OCI-LY7 (cell line): ENCODE measurements at regions not wholly inside any gene's neighbourhood (a gene's known extent, or its start where the extent isn't known, plus 50 kb on each side); places are given as distances from the start of the nearest gene placed in this dataset.

Experiments used
- BruUV-seq: library from RNA; stranded (reverse); fragments of 400-500 nt; replicated peaks from 2 replicates; lab custom pipeline; 2021; lab: Mats Ljungman, UMichigan
- CTCF ChIA-PET: fragments of 300-600 bp; sonication (Branson Sonifier 250); formaldehyde crosslinking; loops from one replicate; lab custom pipeline; 2022; ENCODE audit warnings: antibody characterized with exemption; ENCODE audit not compliant: unreplicated experiment; lab: Charles Lee
- POLR2A ChIA-PET: fragments of 300-600 bp; sonication (Branson Sonifier 250); formaldehyde crosslinking; loops from one replicate; lab custom pipeline; 2022; ENCODE audit warnings: antibody characterized with exemption; lab: Charles Lee
- DNase-seq: peaks from one replicate; pipeline ENCODE4 v3.0.0-alpha.2; 2015; ENCODE audit warnings: low spot score
- H2AFZ ChIP-seq: fragments of 200-600 bp; sonication (generic), shearing (Covaris generic); 2 replicates; pipeline ENCODE4 v1.6.1; 2014; ENCODE audit warnings: mild to moderate bottlenecking, antibody characterized with exemption, low read length, moderate library complexity
- H3K27ac ChIP-seq: fragments of 200-600 bp; sonication (generic); 2 replicates; pipeline ENCODE4 v1.5.1; 2014; ENCODE audit warnings: mixed run types, low read depth, mild to moderate bottlenecking, moderate library complexity, low read length, inconsistent platforms; ENCODE audit not compliant: poor library complexity, severe bottlenecking
- H3K36me3 ChIP-seq: fragments of 200-600 bp; sonication (generic); 2 replicates; pipeline ENCODE4 v1.6.1; 2014; ENCODE audit warnings: mild to moderate bottlenecking, antibody characterized with exemption, low read length, moderate library complexity, mixed read lengths; ENCODE audit not compliant: insufficient read depth
- H3K4me1 ChIP-seq: fragments of 200-600 bp; sonication (generic); 2 replicates; pipeline ENCODE4 v1.5.1; 2014; ENCODE audit warnings: mild to moderate bottlenecking, low read length; ENCODE audit not compliant: insufficient read depth, poor library complexity, severe bottlenecking
- H3K4me2 ChIP-seq: fragments of 200-600 bp; sonication (generic); 2 replicates; pipeline ENCODE4 v1.6.1; 2014; ENCODE audit warnings: mild to moderate bottlenecking, low read length
- H3K4me3 ChIP-seq: fragments of 200-600 bp; sonication (generic); 2 replicates; pipeline ENCODE4 v1.5.1; 2014; ENCODE audit warnings: mild to moderate bottlenecking, low read depth, low read length; ENCODE audit not compliant: poor library complexity, severe bottlenecking
- H3K79me2 ChIP-seq: fragments of 200-600 bp; sonication (generic); 2 replicates; pipeline ENCODE4 v1.6.1; 2016; ENCODE audit warnings: low read depth, mild to moderate bottlenecking, low read length, moderate library complexity, mixed read lengths; ENCODE audit not compliant: insufficient read depth
- H3K9me2 ChIP-seq: fragments of 200-600 bp; sonication (generic); 2 replicates; pipeline ENCODE4 v1.6.1; 2016; ENCODE audit warnings: mild to moderate bottlenecking, low read length, mixed read lengths; ENCODE audit not compliant: insufficient read depth
- H3K9me3 ChIP-seq: fragments of 200-600 bp; sonication (generic); 2 replicates; pipeline ENCODE4 v1.6.1; 2014; ENCODE audit warnings: mild to moderate bottlenecking, mixed run types, low read length, mixed read lengths
- H4K20me1 ChIP-seq: fragments of 200-600 bp; sonication (generic); 2 replicates; pipeline ENCODE4 v1.6.1; 2014; ENCODE audit warnings: mild to moderate bottlenecking, antibody characterized with exemption, low read length, moderate library complexity, mixed read lengths; ENCODE audit not compliant: insufficient read depth
- EZH2phosphoT487 ChIP-seq: fragments of 200-600 bp; sonication (generic); IDR thresholded peaks from 2 replicates; pipeline ENCODE4 v1.6.1; 2018; ENCODE audit warnings: low read depth, borderline replicate concordance, mild to moderate bottlenecking, mixed run types, antibody characterized with exemption, low read length, moderate library complexity, mixed read lengths
- intact Hi-C: fragments of 100-400 bp; cut with micrococcal nuclease; formaldehyde crosslinking; loops from one replicate; pipeline ENCODE4 v1.10.0; 2022; ENCODE audit not compliant: unreplicated experiment
- TF ChIP-seq, protein P1 (sequence below): fragments of 200-600 bp; sonication (generic); conservative IDR thresholded peaks from 2 replicates; pipeline ENCODE4 v1.5.1; 2014; ENCODE audit warnings: mild to moderate bottlenecking, antibody characterized with exemption, low read length, moderate library complexity, mixed read lengths

DNA sequence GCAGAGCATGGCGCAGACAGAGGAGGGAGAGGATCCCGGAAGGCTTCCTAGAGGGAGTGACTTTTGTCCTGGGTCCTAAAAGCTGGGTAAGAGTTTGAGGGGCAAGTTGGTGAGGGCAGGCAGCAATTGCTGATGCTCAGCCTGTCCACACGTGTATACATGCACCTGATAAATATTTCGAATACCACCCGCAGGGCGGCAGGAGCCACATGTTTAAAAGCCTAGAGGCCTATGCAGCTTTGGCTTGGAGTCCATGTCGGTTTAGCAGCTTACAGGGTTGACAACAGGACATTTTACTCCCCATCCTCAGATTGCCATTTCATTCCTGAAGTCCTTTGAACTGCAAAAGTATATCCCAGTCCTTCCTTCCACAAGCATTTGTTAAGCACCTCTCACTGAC, 99.1 kb downstream of the KATNIP start:
- no TSS peak for BruUV-seq
- Histone ChIP-seq H3K79me2 (no peaks in the 10 kb centered on the region), H3K9me2 (no peaks in the 10 kb centered on the region), H3K4me2 (no peak overlapping the region), H2AFZ (no peak overlapping the region), H3K27ac (no peak overlapping the region), H3K9me3 (no peaks in the 10 kb centered on the region), H3K36me3 (no peaks in the 10 kb centered on the region), H4K20me1 (no peaks in the 10 kb centered on the region), H3K4me1 (no peaks in the 10 kb centered on the region), H3K4me3 (no peak overlapping the region)
- ChIA-PET POLR2A (no interaction called here), CTCF (no interaction called here)
- no peak for DNase-seq
- TF ChIP-seq EZH2phosphoT487, result no peak
- TF ChIP-seq, protein P1, sequence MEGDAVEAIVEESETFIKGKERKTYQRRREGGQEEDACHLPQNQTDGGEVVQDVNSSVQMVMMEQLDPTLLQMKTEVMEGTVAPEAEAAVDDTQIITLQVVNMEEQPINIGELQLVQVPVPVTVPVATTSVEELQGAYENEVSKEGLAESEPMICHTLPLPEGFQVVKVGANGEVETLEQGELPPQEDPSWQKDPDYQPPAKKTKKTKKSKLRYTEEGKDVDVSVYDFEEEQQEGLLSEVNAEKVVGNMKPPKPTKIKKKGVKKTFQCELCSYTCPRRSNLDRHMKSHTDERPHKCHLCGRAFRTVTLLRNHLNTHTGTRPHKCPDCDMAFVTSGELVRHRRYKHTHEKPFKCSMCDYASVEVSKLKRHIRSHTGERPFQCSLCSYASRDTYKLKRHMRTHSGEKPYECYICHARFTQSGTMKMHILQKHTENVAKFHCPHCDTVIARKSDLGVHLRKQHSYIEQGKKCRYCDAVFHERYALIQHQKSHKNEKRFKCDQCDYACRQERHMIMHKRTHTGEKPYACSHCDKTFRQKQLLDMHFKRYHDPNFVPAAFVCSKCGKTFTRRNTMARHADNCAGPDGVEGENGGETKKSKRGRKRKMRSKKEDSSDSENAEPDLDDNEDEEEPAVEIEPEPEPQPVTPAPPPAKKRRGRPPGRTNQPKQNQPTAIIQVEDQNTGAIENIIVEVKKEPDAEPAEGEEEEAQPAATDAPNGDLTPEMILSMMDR, result no peak
- intact Hi-C loops, result no loop called here

DNA sequence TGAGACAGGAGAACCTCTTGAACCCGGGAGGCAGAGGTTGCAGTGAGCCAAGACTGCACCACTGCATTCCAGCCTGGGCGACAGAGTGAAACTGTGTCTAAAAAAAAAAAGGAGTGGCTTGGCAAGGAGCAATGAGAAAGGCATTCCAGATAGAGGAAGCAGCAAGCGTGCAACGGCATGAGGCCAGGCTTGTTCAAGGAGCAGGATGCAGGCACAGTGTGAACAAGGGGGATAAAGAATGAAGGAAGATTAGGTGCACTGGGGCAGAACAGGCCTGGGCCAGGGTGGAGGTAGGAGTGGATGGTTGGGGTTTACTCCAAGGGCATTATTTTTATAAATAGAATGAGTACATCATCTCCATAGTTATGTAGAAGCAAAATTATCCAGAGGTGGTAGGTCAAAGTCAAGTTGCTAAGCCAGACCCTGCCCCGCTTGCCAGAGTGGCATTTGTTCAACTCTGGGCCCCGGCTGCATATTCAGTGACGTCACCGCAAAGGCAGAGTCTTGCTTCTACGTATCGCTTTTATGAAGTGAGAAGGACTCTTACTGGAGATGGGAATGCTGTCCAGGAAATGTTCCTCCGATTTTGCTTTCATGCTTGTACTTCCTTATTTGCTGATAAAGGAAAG, 100.2 kb downstream of the KATNIP start:
- Histone ChIP-seq H2AFZ (no peak overlapping the region), H3K4me1 (no peaks in the 10 kb centered on the region), H3K36me3 (no peaks in the 10 kb centered on the region), H4K20me1 (no peaks in the 10 kb centered on the region), H3K4me2 (no peak overlapping the region), H3K79me2 (no peaks in the 10 kb centered on the region), H3K4me3 (no peak overlapping the region), H3K9me2 (no peaks in the 10 kb centered on the region), H3K27ac (no peak overlapping the region), H3K9me3 (no peaks in the 10 kb centered on the region)
- no peak for DNase-seq
- TF ChIP-seq, protein P1, result no peak
- no peak for TF ChIP-seq EZH2phosphoT487
- no TSS peak for BruUV-seq
- POLR2A ChIA-PET, result no interaction called here
- CTCF ChIA-PET, result no interaction called here
- intact Hi-C loops, result no loop called here

DNA sequence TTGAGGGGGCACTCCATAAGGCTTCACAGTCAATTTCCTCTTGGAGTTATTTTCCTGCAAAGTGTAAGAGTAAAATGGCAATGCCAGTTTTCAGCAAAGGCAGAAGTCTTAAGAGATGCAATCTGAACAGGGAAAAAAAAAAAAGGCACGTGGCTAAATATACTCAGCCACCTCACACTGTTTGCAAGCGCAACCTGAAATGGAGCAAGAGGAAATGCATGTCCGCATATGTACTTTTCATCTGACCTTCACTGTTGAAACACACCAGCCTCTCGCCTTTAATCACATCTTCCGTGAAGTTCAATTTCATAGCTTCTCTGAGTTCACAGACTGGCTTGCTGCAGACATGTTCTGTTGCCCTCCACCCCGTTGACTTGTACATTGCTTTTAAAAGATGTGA, 101.4 kb downstream of the KATNIP start:
- Histone ChIP-seq H3K4me3 (no peak overlapping the region), H3K36me3 (0 out of 2 replicates have a peak, but pooled peaks cover 3% of the 10 kb centered on the region), H3K9me2 (no peaks in the 10 kb centered on the region), H3K27ac (no peak overlapping the region), H4K20me1 (no peaks in the 10 kb centered on the region), H3K4me1 (no peaks in the 10 kb centered on the region), H2AFZ (no peak overlapping the region), H3K9me3 (no peaks in the 10 kb centered on the region), H3K4me2 (no peak overlapping the region), H3K79me2 (no peaks in the 10 kb centered on the region)
- no TSS peak for BruUV-seq
- intact Hi-C loops, result no loop called here
- POLR2A ChIA-PET, result no interaction called here
- TF ChIP-seq, protein P1, result no peak
- TF ChIP-seq EZH2phosphoT487, result no peak
- CTCF ChIA-PET, result no interaction called here
- no peak for DNase-seq
